K562 (cell line): ENCODE measurements at regions not wholly inside any gene's neighbourhood (a gene's known extent, or its start where the extent isn't known, plus 50 kb on each side); places are given as distances from the start of the nearest gene placed in this dataset.

Experiments used
- MBD2 ChIP-seq: sonication (generic); IDR thresholded peaks from 2 replicates; pipeline ENCODE4 v1.6.1; 2016; ENCODE audit warnings: low read depth, borderline replicate concordance
- MGA ChIP-seq: fragments of 450-650 bp; IDR thresholded peaks from 2 replicates; pipeline ENCODE4 v1.6.1; 2016; ENCODE audit warnings: mild to moderate bottlenecking, moderate library complexity
- PTRF ChIP-seq: fragments of 450-650 bp; IDR thresholded peaks from 2 replicates; pipeline ENCODE4 v1.6.1; 2016; ENCODE audit warnings: mild to moderate bottlenecking, missing genetic modification characterization, missing compliant biosample characterization
- SRSF9 ChIP-seq: fragments of 200-400 bp; formaldehyde crosslinking; IDR thresholded peaks from 2 replicates; pipeline ENCODE4 v1.6.1; 2017; ENCODE audit warnings: low read depth, low read length, borderline replicate concordance
- ZNF707 ChIP-seq: fragments of 250-450 bp; sonication (Bioruptor Pico); conservative IDR thresholded peaks from 2 replicates; pipeline ENCODE4 v1.8.0; 2022; ENCODE audit warnings: inconsistent platforms, mild to moderate bottlenecking, moderate library complexity
- ZNF778 ChIP-seq: fragments of 450-650 bp; formaldehyde crosslinking; IDR thresholded peaks from 2 replicates; pipeline ENCODE4 v1.4.0; 2020; ENCODE audit warnings: mild to moderate bottlenecking, moderate library complexity

GRCh38 chr18:78837754-78838153 is 141.9 kb upstream of the SALL3 start (continued):
- TF ChIP-seq MGA (no peak), MBD2 (no peak), SRSF9 (no peak), ZNF778 (CRISPR knock-in tag) (no peak), ZNF707 (CRISPR knock-in tag) (no peak), PTRF (no peak)
